Stimulated activated naive CD8-positive, alpha-beta T cell treated with anti-CD3 and anti-CD28 coated beads, Interleukin-15, amount 100 ng/mL, for 72 hours (primary cell): ENCODE measurements at regions not wholly inside any gene's neighbourhood (a gene's known extent, or its start where the extent isn't known, plus 50 kb on each side); places are given as distances from the start of the nearest gene placed in this dataset.
"Not testable (repeated sequence)": the region's sequence is repeated elsewhere in the genome, so short reads cannot be mapped to it uniquely, and the experiment has no call there.

Experiments
- ATAC-seq: fragments of 150-1000 bp; cut with Tn5 transposase; 2 replicates; pipeline ENCODE4 v1.10.0; 2021; ENCODE audit warnings: mild to moderate bottlenecking, moderate library complexity
- DNase-seq, 2 donors: peaks; one replicate each; pipeline ENCODE4 v3.0.0; 2021 to 2022
- H3K27ac Mint-ChIP-seq, 2 donors: one replicate each; pipeline ENCODE4 v1.8.0; 2022; ENCODE audit warnings: mild to moderate bottlenecking in 2 of 2, mixed read lengths in 2 of 2, moderate library complexity in 2 of 2
- H3K27me3 Mint-ChIP-seq: one replicate; pipeline ENCODE4 v1.8.0; 2022; ENCODE audit warnings: mixed read lengths
- H3K4me1 Mint-ChIP-seq: one replicate; pipeline ENCODE4 v1.8.0; 2022; ENCODE audit warnings: mild to moderate bottlenecking, mixed read lengths
- H3K4me3 Mint-ChIP-seq, 2 donors: one replicate each; pipeline ENCODE4 v1.8.0; 2022; ENCODE audit warnings: mild to moderate bottlenecking in 2 of 2, mixed read lengths in 2 of 2, moderate library complexity in 1 of 2
- H3K9me3 Mint-ChIP-seq, 2 donors: one replicate each; pipeline ENCODE4 v1.8.0; 2022; ENCODE audit warnings: mixed read lengths in 2 of 2

GRCh38 chr4:164542431-164542830 is 211.5 kb upstream of the SMIM31 start:
- no peak overlapping the region for H3K4me3 Mint-ChIP-seq
- H3K9me3 Mint-ChIP-seq = peaks cover 5 to 21% of the 10 kb centered on the region in 2 donors
- no peak overlapping the region for H3K27ac Mint-ChIP-seq
- no peaks in the 10 kb centered on the region for H3K4me1 Mint-ChIP-seq
- H3K27me3 Mint-ChIP-seq = no peaks in the 10 kb centered on the region
- ATAC-seq = no peak
- DNase-seq = no peak

- H3K4me1 Mint-ChIP-seq = no peaks in the 10 kb centered on the region
- H3K27me3 Mint-ChIP-seq = no peaks in the 10 kb centered on the region
- peaks cover 0 to 7% of the 10 kb centered on the region in 2 donors for H3K9me3 Mint-ChIP-seq
- no peak overlapping the region for H3K27ac Mint-ChIP-seq
- no peak overlapping the region for H3K4me3 Mint-ChIP-seq
- ATAC-seq (peak; percentile 35), DNase-seq (no peak)
Measured at GRCh38 chr4:164550989-164551712, 202.8 kb upstream of the SMIM31 start.

- ATAC-seq = peak; percentile 31
- Mint-ChIP-seq H3K9me3 (peaks cover 0 to 7% of the 10 kb centered on the region in 2 donors), H3K27me3 (no peaks in the 10 kb centered on the region), H3K4me1 (no peaks in the 10 kb centered on the region), H3K4me3 (no peak overlapping the region), H3K27ac (no peak overlapping the region)
- no peak for DNase-seq
Measured at GRCh38 chr4:164551713-164552040, 202.3 kb upstream of the SMIM31 start.

- H3K27me3 Mint-ChIP-seq = no peaks in the 10 kb centered on the region
- H3K4me1 Mint-ChIP-seq = no peaks in the 10 kb centered on the region
- no peak overlapping the region for H3K27ac Mint-ChIP-seq
- no peak overlapping the region for H3K4me3 Mint-ChIP-seq
- DNase-seq (no peak), ATAC-seq (no peak)
- peaks cover 0 to 6% of the 10 kb centered on the region in 2 donors for H3K9me3 Mint-ChIP-seq
Measured at GRCh38 chr4:164571593-164572390, 182.1 kb upstream of the SMIM31 start.

GRCh38 chr4:164572877-164573279 is 181.1 kb upstream of the SMIM31 start:
- no peak for DNase-seq
- Mint-ChIP-seq H3K27ac (no peak overlapping the region), H3K4me3 (no peak overlapping the region), H3K4me1 (no peaks in the 10 kb centered on the region), H3K9me3 (peaks cover 0 to 6% of the 10 kb centered on the region in 2 donors), H3K27me3 (no peaks in the 10 kb centered on the region)
- no peak for ATAC-seq

GRCh38 chr4:164575861-164576260 is 178.1 kb upstream of the SMIM31 start:
- H3K9me3 Mint-ChIP-seq = no peaks in the 10 kb centered on the region
- ATAC-seq (no peak), DNase-seq (no peak)
- H3K27ac Mint-ChIP-seq = no peak overlapping the region
- H3K4me1 Mint-ChIP-seq = no peaks in the 10 kb centered on the region
- no peak overlapping the region for H3K4me3 Mint-ChIP-seq
- no peaks in the 10 kb centered on the region for H3K27me3 Mint-ChIP-seq

GRCh38 chr4:164579270-164579942 is 174.5 kb upstream of the SMIM31 start:
- Mint-ChIP-seq H3K9me3 (peaks cover 0 to 7% of the 10 kb centered on the region in 2 donors), H3K4me1 (no peaks in the 10 kb centered on the region), H3K27me3 (no peaks in the 10 kb centered on the region), H3K4me3 (no peak overlapping the region), H3K27ac (no peak overlapping the region)
- no peak for DNase-seq
- no peak for ATAC-seq

- Mint-ChIP-seq H3K9me3 (peaks cover 0 to 8% of the 10 kb centered on the region in 2 donors), H3K27me3 (no peaks in the 10 kb centered on the region), H3K4me1 (no peaks in the 10 kb centered on the region), H3K4me3 (no peak overlapping the region), H3K27ac (no peak overlapping the region)
- ATAC-seq (no peak), DNase-seq (no peak)
Measured at GRCh38 chr4:164591666-164592065, 162.3 kb upstream of the SMIM31 start.

- ATAC-seq (no peak), DNase-seq (no peak)
- no peaks in the 10 kb centered on the region for H3K4me1 Mint-ChIP-seq
- H3K9me3 Mint-ChIP-seq = no peaks in the 10 kb centered on the region
- no peaks in the 10 kb centered on the region for H3K27me3 Mint-ChIP-seq
- H3K27ac Mint-ChIP-seq = no peak overlapping the region
- H3K4me3 Mint-ChIP-seq = no peak overlapping the region
Measured at GRCh38 chr4:164595751-164596150, 158.2 kb upstream of the SMIM31 start.

- no peaks in the 10 kb centered on the region for H3K4me1 Mint-ChIP-seq
- H3K27me3 Mint-ChIP-seq = no peaks in the 10 kb centered on the region
- ATAC-seq (no peak), DNase-seq (no peak)
- peak overlapping the region in 1 of 2 donors; percentile 40 for H3K27ac Mint-ChIP-seq
- H3K4me3 Mint-ChIP-seq = no peak overlapping the region
- H3K9me3 Mint-ChIP-seq = no peaks in the 10 kb centered on the region
Measured at GRCh38 chr4:164596318-164596878, 157.5 kb upstream of the SMIM31 start.

- DNase-seq (no peak), ATAC-seq (no peak)
- Mint-ChIP-seq H3K9me3 (peaks cover 0 to 5% of the 10 kb centered on the region in 2 donors), H3K27me3 (no peaks in the 10 kb centered on the region), H3K4me3 (no peak overlapping the region), H3K4me1 (no peaks in the 10 kb centered on the region), H3K27ac (peak overlapping the region in 1 of 2 donors; percentile 40)
Measured at GRCh38 chr4:164596927-164597326, 157.0 kb upstream of the SMIM31 start.

- H3K4me3 Mint-ChIP-seq = no peak overlapping the region
- H3K27me3 Mint-ChIP-seq = no peaks in the 10 kb centered on the region
- no peak for ATAC-seq
- no peak for DNase-seq
- no peaks in the 10 kb centered on the region for H3K4me1 Mint-ChIP-seq
- peaks cover 0 to 6% of the 10 kb centered on the region in 2 donors for H3K9me3 Mint-ChIP-seq
- H3K27ac Mint-ChIP-seq = no peak overlapping the region
Measured at GRCh38 chr4:164601653-164602052, 152.3 kb upstream of the SMIM31 start.

GRCh38 chr4:164605791-164606190 is 148.1 kb upstream of the SMIM31 start:
- not testable (repeated sequence) for H3K4me3 Mint-ChIP-seq, DNase-seq, H3K27me3 Mint-ChIP-seq, H3K9me3 Mint-ChIP-seq, H3K4me1 Mint-ChIP-seq, H3K27ac Mint-ChIP-seq, ATAC-seq

GRCh38 chr4:164606478-164606877 is 147.5 kb upstream of the SMIM31 start:
- Mint-ChIP-seq H3K4me1 (no peaks in the 10 kb centered on the region), H3K27me3 (no peaks in the 10 kb centered on the region), H3K4me3 (no peak overlapping the region), H3K9me3 (peaks cover 0 to 5% of the 10 kb centered on the region in 2 donors), H3K27ac (no peak overlapping the region)
- ATAC-seq (no peak), DNase-seq (no peak)

GRCh38 chr4:164613256-164613655 is 140.7 kb upstream of the SMIM31 start:
- Mint-ChIP-seq H3K4me3 (no peak overlapping the region), H3K27ac (no peak overlapping the region), H3K4me1 (no peaks in the 10 kb centered on the region), H3K9me3 (no peaks in the 10 kb centered on the region), H3K27me3 (no peaks in the 10 kb centered on the region)
- DNase-seq (no peak), ATAC-seq (no peak)

GRCh38 chr4:164613792-164614191 is 140.1 kb upstream of the SMIM31 start:
- Mint-ChIP-seq H3K9me3 (no peaks in the 10 kb centered on the region), H3K27me3 (no peaks in the 10 kb centered on the region), H3K27ac (no peak overlapping the region), H3K4me1 (no peaks in the 10 kb centered on the region), H3K4me3 (no peak overlapping the region)
- DNase-seq (no peak), ATAC-seq (no peak)
